T-helper 2 cell treated with Interferon-gamma antibody and Interleukin-4, amounts not matched to agents 5 μg/mL and 100 μg/mL, for 36 hours (primary cell): ENCODE measurements at regions not wholly inside any gene's neighbourhood (a gene's known extent, or its start where the extent isn't known, plus 50 kb on each side); places are given as distances from the start of the nearest gene placed in this dataset.
"Not testable (repeated sequence)": the region's sequence is repeated elsewhere in the genome, so short reads cannot be mapped to it uniquely, and the experiment has no call there.

Experiments used
- DNase-seq: peaks from one replicate; pipeline ENCODE4 v3.0.0; 2021; ENCODE audit warnings: low spot score
- H3K27ac Mint-ChIP-seq: one replicate; pipeline ENCODE4 v1.8.0; 2021; ENCODE audit warnings: mild to moderate bottlenecking, mixed read lengths
- H3K27me3 Mint-ChIP-seq: one replicate; pipeline ENCODE4 v1.8.0; 2021; ENCODE audit warnings: low read depth, mixed read lengths
- H3K36me3 Mint-ChIP-seq: one replicate; pipeline ENCODE4 v1.8.0; 2021; ENCODE audit warnings: low read depth, mixed read lengths
- H3K4me1 Mint-ChIP-seq: one replicate; pipeline ENCODE4 v1.8.0; 2021; ENCODE audit warnings: low read depth, mixed read lengths
- H3K4me3 Mint-ChIP-seq: one replicate; pipeline ENCODE4 v1.8.0; 2022; ENCODE audit warnings: mild to moderate bottlenecking, moderate library complexity, mixed read lengths
- H3K9me3 Mint-ChIP-seq: one replicate; pipeline ENCODE4 v1.8.0; 2021; ENCODE audit warnings: mixed read lengths

GRCh38 chr6:105539911-105540310 lies 137.0 kb upstream of the PREP start:
- no peaks in the 10 kb centered on the region for H3K4me1 Mint-ChIP-seq
- H3K4me3 Mint-ChIP-seq = no peak overlapping the region
- no peak overlapping the region for H3K27ac Mint-ChIP-seq
- no peak for DNase-seq
- H3K27me3 Mint-ChIP-seq = peaks cover 18% of the 10 kb centered on the region
- no peaks in the 10 kb centered on the region for H3K36me3 Mint-ChIP-seq
- H3K9me3 Mint-ChIP-seq = no peaks in the 10 kb centered on the region

- H3K27ac Mint-ChIP-seq = no peak overlapping the region
- peaks cover 15% of the 10 kb centered on the region for H3K27me3 Mint-ChIP-seq
- H3K4me1 Mint-ChIP-seq = no peaks in the 10 kb centered on the region
- no peak for DNase-seq
- no peak overlapping the region for H3K4me3 Mint-ChIP-seq
- H3K36me3 Mint-ChIP-seq = no peaks in the 10 kb centered on the region
- H3K9me3 Mint-ChIP-seq = no peaks in the 10 kb centered on the region
These were observed 135.2 kb upstream of the PREP start for GRCh38 chr6:105537981-105538578.

GRCh38 chr6:105536961-105537360 lies 134.1 kb upstream of the PREP start:
- Mint-ChIP-seq H3K4me3 (no peak overlapping the region), H3K9me3 (no peaks in the 10 kb centered on the region), H3K27ac (no peak overlapping the region), H3K4me1 (no peaks in the 10 kb centered on the region), H3K27me3 (peaks cover 23% of the 10 kb centered on the region), H3K36me3 (no peaks in the 10 kb centered on the region)
- no peak for DNase-seq

GRCh38 chr6:105533301-105533700 lies 130.4 kb upstream of the PREP start:
- H3K27ac Mint-ChIP-seq = no peak overlapping the region
- H3K36me3 Mint-ChIP-seq = no peaks in the 10 kb centered on the region
- DNase-seq = no peak
- no peak overlapping the region for H3K4me3 Mint-ChIP-seq
- H3K9me3 Mint-ChIP-seq = no peaks in the 10 kb centered on the region
- H3K4me1 Mint-ChIP-seq = no peaks in the 10 kb centered on the region
- H3K27me3 Mint-ChIP-seq = peaks cover 26% of the 10 kb centered on the region

- Mint-ChIP-seq H3K9me3 (peaks cover 4% of the 10 kb centered on the region), H3K36me3 (no peaks in the 10 kb centered on the region), H3K4me1 (peaks cover 8% of the 10 kb centered on the region), H3K4me3 (no peak overlapping the region), H3K27me3 (peaks cover 6% of the 10 kb centered on the region), H3K27ac (no peak overlapping the region)
- DNase-seq = no peak
These were observed 123.5 kb upstream of the PREP start for GRCh38 chr6:105526225-105526872.

- Mint-ChIP-seq H3K4me1 (peaks cover 8% of the 10 kb centered on the region), H3K4me3 (no peak overlapping the region), H3K27me3 (peaks cover 7% of the 10 kb centered on the region), H3K27ac (no peak overlapping the region), H3K36me3 (no peaks in the 10 kb centered on the region), H3K9me3 (peaks cover 10% of the 10 kb centered on the region)
- DNase-seq = no peak
These were observed 119.9 kb upstream of the PREP start for GRCh38 chr6:105522626-105523322.

- H3K4me1 Mint-ChIP-seq = peaks cover 10% of the 10 kb centered on the region
- DNase-seq = no peak
These were observed 117.1 kb upstream of the PREP start for GRCh38 chr6:105519954-105520353.

GRCh38 chr6:105518993-105519392 lies 116.1 kb upstream of the PREP start:
- not testable (repeated sequence) for H3K36me3 Mint-ChIP-seq, DNase-seq, H3K27ac Mint-ChIP-seq, H3K4me3 Mint-ChIP-seq
- peaks cover 11% of the 10 kb centered on the region for H3K4me1 Mint-ChIP-seq
- peaks cover 26% of the 10 kb centered on the region for H3K27me3 Mint-ChIP-seq
- H3K9me3 Mint-ChIP-seq = peaks cover 10% of the 10 kb centered on the region

More at GRCh38 chr6:105519954-105520353, 117.1 kb upstream of the PREP start:
- Mint-ChIP-seq H3K9me3 (peaks cover 10% of the 10 kb centered on the region), H3K27ac (no peak overlapping the region), H3K27me3 (peaks cover 27% of the 10 kb centered on the region), H3K36me3 (no peaks in the 10 kb centered on the region), H3K4me3 (no peak overlapping the region)

- no peaks in the 10 kb centered on the region for H3K36me3 Mint-ChIP-seq
- no peak overlapping the region for H3K4me3 Mint-ChIP-seq
- no peak overlapping the region for H3K27ac Mint-ChIP-seq
These were observed 112.2 kb upstream of the PREP start for GRCh38 chr6:105515054-105515453.

GRCh38 chr6:105514306-105514705 lies 111.4 kb upstream of the PREP start:
- Mint-ChIP-seq H3K27ac (no peak overlapping the region), H3K4me3 (no peak overlapping the region), H3K4me1 (peaks cover 11% of the 10 kb centered on the region), H3K9me3 (peaks cover 10% of the 10 kb centered on the region), H3K27me3 (peaks cover 45% of the 10 kb centered on the region), H3K36me3 (no peaks in the 10 kb centered on the region)
- DNase-seq = no peak

More at GRCh38 chr6:105515054-105515453, 112.2 kb upstream of the PREP start:
- peaks cover 39% of the 10 kb centered on the region for H3K27me3 Mint-ChIP-seq
- H3K4me1 Mint-ChIP-seq = peaks cover 9% of the 10 kb centered on the region
- no peak for DNase-seq
- peaks cover 10% of the 10 kb centered on the region for H3K9me3 Mint-ChIP-seq

GRCh38 chr6:105511639-105512038 lies 108.8 kb upstream of the PREP start:
- peaks cover 11% of the 10 kb centered on the region for H3K4me1 Mint-ChIP-seq
- DNase-seq = no peak
- H3K4me3 Mint-ChIP-seq = no peak overlapping the region
- H3K9me3 Mint-ChIP-seq = no peaks in the 10 kb centered on the region
- no peak overlapping the region for H3K27ac Mint-ChIP-seq
- peaks cover 41% of the 10 kb centered on the region for H3K27me3 Mint-ChIP-seq
- H3K36me3 Mint-ChIP-seq = peaks cover 2% of the 10 kb centered on the region

GRCh38 chr6:105510746-105511145 lies 107.9 kb upstream of the PREP start:
- Mint-ChIP-seq H3K36me3 (peaks cover 2% of the 10 kb centered on the region), H3K27ac (no peak overlapping the region), H3K27me3 (peaks cover 42% of the 10 kb centered on the region), H3K9me3 (no peaks in the 10 kb centered on the region), H3K4me1 (peaks cover 11% of the 10 kb centered on the region), H3K4me3 (no peak overlapping the region)
- DNase-seq = no peak

GRCh38 chr6:105509506-105510331 lies 106.8 kb upstream of the PREP start:
- DNase-seq = no peak
- Mint-ChIP-seq H3K36me3 (peaks cover 2% of the 10 kb centered on the region), H3K27ac (no peak overlapping the region), H3K9me3 (no peaks in the 10 kb centered on the region), H3K4me1 (peaks cover 9% of the 10 kb centered on the region), H3K27me3 (peaks cover 45% of the 10 kb centered on the region), H3K4me3 (no peak overlapping the region)

- no peak overlapping the region for H3K4me3 Mint-ChIP-seq
- no peak for DNase-seq
- peaks cover 49% of the 10 kb centered on the region for H3K27me3 Mint-ChIP-seq
- no peak overlapping the region for H3K27ac Mint-ChIP-seq
- H3K36me3 Mint-ChIP-seq = peaks cover 2% of the 10 kb centered on the region
- H3K4me1 Mint-ChIP-seq = peaks cover 4% of the 10 kb centered on the region
- H3K9me3 Mint-ChIP-seq = no peaks in the 10 kb centered on the region
These were observed 104.9 kb upstream of the PREP start for GRCh38 chr6:105507811-105508210.
